T-helper 2 cell treated with Interferon-gamma antibody and Interleukin-4, amounts not matched to agents 100 ng/mL and 5 ng/mL, for 36 hours (primary cell): ENCODE measurements at regions not wholly inside any gene's neighbourhood (a gene's known extent, or its start where the extent isn't known, plus 50 kb on each side); places are given as distances from the start of the nearest gene placed in this dataset.
"Not testable (repeated sequence)": the region's sequence is repeated elsewhere in the genome, so short reads cannot be mapped to it uniquely, and the experiment has no call there.

Experiments
- intact Hi-C: fragments of 100-400 bp; cut with micrococcal nuclease; formaldehyde crosslinking; loops from one replicate; pipeline ENCODE4 v1.15.1; 2023

- intact Hi-C loops = no loop called here
Measured at GRCh38 chr2:122300758-122301157, 545.3 kb downstream of the TSN start.

DNA sequence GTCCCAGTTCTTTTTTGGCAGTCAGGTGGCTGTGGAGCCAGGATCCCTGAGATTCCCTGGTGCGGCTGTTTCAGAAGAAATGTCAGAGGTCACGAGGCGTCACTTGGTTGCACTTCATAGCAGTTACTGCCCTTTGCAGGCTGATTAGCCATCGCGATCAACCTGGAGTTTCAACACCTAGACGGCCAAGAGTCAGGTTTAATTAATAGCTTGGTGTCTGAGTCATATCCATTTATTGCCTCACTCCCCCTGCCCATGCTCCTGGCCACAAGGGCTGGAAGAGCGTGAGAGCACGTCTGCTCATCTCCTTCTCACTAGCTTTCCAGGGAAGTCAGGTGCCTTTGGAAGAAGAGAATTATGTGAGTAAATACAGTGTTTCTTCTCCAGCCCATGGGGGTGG lies 552.3 kb downstream of the TSN start:
- intact Hi-C loops = no loop called here

DNA sequence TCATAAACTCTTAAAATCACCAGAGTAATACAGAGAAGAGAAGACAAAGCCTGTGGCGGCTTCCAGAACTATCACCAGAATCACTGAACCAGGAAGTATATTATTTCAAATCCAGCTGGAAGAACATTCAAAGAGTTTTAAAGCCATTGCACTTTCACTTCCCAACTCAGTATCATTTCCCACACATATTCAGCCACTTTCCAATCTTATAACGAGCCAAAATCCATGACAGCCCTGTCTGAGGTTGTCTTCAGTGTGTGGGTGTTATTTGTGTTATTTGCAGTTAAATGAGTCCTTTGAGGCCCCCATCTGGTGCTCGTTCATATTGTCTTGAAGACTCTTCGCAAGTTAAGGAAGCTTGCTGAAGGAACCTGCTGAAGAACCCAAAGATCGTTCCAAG lies 559.9 kb downstream of the TSN start:
- intact Hi-C loops = no loop called here

DNA sequence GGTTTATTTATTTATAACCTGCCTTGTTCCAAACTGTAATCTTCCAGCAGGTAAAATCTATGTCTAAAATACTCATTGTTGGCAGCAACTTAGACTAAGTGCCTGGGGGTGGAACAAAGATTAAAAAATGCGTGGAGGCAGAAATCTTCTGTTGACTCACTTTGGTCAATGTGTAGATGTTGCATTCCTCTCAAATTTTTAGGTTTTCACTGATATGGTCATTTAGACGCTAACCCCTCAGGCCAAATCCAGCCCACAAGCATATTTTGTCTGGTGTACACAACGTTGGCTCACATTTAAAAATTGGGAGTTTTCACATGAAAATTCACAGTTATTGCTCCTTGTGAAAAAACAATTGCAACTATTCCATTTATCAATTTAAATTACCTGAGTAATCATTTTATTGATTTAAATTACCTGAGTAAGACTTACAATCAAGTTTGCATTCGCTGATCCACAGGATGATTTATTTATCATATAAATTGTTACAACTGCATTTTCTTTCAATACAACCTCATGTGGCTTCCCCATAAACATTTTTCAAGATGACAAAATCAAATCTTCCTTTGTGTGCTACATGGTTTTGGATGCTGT lies 564.2 kb downstream of the TSN start:
- intact Hi-C loops = no loop called here

DNA sequence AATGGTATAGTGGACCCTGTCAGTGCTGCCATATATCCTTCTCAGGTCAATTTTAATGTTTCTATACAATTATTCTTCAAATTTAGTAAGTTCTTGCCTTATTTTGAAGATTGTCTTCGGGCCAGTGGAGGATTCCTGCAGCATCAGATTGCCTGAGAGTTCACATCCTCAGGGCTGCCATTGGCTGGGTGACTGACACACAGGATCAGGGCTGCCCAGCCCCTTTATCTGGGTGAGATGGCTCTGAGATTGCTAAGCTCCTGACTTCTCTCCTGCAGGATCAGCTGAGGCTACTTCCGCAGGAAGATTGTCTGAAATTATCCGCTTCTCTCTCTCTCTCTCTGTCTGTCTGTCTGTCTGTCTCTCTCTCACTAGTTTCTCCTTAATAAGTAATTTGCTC lies 567.4 kb downstream of the TSN start:
- intact Hi-C loops = no loop called here

DNA sequence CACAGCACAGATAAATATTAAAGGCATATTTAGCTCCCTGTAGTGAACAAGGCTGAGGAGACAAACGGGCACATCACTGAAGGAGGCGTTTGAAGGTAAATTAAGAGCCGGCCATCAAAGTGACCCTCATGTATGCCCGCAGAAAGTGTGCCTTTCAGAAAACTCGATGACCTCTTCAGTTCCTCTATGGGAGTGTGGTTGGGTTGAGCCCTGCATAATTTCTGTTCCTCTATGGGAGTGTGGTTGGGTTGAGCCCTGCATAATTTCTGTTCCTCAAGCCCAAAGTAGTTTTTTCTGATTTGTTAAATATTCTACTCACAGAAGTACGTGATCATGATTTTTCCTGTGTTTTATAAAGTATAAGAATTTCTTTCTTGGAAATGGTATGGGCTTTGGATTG lies 568.5 kb downstream of the TSN start:
- intact Hi-C loops = no loop called here

GRCh38 chr2:122326471-122326870 lies 571.0 kb downstream of the TSN start:
- intact Hi-C loops = no loop called here

GRCh38 chr2:122328816-122329215 lies 573.4 kb downstream of the TSN start:
- intact Hi-C loops = no loop called here

GRCh38 chr2:122329278-122329677 lies 573.8 kb downstream of the TSN start:
- intact Hi-C loops = no loop called here

DNA sequence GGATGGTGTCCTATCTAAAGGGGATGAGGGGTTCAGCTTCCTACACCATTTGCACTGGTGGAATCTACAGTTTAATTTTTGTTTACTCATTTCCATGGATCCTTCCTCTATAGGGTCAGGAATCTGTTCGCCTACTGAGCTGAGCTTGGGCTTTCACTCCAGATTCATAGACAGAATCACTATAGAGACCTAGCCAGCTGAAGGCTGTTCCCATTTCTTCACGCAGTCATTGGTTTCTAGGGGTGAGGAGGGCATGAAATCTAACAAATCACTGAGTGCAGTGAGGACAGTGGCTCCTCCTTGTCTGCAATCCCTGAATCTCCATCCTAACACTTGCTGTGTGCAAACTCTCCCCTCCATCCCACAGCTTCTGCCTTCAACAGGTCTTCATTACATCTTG lies 578.5 kb downstream of the TSN start:
- intact Hi-C loops = no loop called here

- intact Hi-C loops = no loop called here
Measured at GRCh38 chr2:122338000-122338399, 582.5 kb downstream of the TSN start.

GRCh38 chr2:122340246-122340645 lies 584.8 kb downstream of the TSN start:
- intact Hi-C loops = no loop called here

- intact Hi-C loops = no loop called here
Measured at GRCh38 chr2:122341007-122341406, 585.6 kb downstream of the TSN start.

DNA sequence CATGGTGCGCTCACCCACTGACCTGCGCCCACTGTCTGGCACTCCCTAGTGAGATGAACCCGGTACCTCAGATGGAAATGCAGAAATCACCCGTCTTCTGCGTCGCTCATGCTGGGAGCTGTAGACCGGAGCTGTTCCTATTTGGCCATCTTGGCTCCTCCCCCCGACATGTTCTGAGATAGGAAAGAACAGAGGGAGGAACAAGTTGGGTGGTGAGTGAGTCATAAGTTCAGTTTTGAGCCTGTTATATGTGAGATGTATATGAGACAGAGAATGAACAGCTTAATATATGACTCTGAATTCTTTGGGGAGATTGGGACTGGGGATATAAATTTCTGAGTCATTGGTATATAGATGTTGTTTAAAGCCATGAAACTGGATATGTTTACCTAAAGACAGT lies 596.7 kb downstream of the TSN start:
- intact Hi-C loops = not testable (repeated sequence)

GRCh38 chr2:122357998-122358397 lies 602.5 kb downstream of the TSN start:
- intact Hi-C loops = no loop called here

DNA sequence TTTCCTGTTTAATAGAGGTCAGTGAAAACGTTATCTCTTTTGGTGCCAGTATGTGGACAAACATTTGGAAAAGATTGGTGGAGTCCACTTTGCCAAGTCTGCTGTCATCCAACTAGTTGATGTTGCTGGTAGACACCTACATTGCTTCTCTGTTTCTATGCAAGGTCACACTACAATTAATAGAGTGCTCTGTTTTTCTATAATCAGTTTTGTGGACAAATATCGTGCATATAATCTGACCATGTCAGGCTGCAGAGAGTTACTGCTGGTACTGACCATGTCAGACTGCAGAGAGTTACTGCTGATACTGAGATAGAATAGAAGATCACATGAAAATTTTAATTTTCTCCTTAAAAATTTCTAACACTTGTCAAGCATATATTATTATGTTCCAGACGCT lies 603.3 kb downstream of the TSN start:
- intact Hi-C loops = no loop called here

DNA sequence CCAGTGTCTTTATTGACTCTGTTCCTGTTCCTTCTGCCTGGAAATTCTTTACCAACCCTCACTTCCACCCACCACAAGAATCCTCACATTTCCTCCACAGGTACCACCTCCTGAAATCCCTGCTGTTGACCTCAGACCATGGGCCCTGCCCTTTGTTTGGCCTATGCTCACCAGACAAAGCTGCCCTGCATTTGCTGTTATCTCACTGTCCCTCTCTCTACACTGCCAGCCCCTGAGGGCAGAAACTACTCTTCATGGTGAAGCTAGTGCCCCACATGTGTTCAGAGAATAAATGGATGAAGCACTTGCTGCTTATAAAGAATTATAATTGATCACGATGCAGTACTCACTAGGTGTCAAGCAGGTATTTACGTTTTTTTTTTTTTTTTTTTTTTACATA lies 608.4 kb downstream of the TSN start:
- intact Hi-C loops = no loop called here

- intact Hi-C loops = no loop called here
Measured at GRCh38 chr2:122366427-122366826, 611.0 kb downstream of the TSN start.

GRCh38 chr2:122366969-122367645 lies 611.7 kb downstream of the TSN start:
- intact Hi-C loops = no loop called here

GRCh38 chr2:122367646-122368010 lies 612.2 kb downstream of the TSN start:
- intact Hi-C loops = no loop called here

DNA sequence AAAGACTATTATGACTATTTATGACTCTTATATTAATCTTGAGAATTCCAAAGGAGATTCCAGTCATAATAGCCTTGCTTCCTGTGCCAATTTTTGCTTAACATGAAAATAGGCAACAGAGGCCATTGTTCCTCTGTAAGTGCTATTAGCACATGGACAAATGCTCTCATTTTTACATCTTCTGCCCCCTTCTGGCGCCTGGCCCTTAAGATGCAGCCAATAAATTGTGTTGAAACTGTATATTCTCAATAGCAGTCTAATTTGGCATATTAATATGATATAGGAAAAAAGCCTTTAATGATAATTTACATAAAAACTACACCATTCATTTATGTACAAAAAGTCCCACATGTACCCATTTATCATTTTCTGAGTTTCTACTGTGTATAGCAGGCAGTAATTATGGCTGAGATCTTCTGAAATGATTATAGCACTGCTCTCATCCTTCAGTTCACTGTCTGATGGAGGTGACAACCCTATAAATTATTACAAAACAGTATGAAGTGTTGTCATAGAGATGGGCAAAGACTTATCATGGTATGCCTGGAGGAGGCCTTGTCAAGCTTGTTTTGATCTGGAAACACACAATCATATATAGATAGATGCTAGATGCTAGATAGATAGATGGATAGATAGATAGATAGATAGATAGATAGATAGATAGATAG lies 613.3 kb downstream of the TSN start:
- intact Hi-C loops = no loop called here

DNA sequence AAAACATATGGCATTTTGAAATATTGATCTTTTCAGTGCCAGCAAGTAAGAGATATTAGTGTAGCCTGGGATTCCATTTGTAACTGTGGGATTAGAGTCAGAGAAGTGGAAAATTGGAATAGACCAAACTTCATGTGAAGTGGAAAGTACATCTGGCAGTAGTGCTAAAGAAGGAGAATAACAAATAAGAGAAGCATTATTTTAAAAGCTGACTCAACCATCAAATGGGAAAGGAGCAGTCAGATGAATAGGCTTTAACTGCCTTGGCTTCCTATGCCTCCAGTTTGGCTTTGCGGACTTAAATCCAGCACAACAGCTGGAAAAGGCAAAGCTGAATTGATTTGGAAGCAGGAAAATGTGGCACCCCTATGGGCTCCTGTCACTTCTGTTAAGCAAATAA lies 623.1 kb downstream of the TSN start:
- intact Hi-C loops = no loop called here

DNA sequence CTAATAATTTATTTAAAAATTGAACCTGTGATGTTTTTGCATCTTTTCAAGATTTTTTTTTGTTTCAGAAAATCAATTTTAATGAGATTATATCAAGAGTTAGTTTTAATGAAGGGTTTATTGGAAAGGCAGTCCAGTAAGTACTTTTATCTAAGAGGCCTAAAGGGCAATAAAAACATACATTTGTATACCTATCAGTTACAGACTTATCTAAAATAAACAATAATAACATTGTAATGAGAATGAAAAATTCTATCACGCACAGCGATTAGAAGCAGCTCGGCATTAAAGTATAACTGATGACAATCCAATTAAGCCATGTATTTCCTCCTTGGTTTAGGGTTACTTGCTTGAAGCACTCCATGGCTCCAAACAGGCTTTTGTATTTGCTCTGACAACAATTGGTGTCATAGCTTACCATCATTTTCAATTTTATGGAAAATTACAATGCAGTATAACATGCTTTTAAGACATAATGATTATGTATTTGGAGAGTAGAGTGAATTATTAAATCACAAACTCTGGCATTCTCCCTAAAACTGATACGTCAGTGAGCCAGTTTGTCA lies 629.4 kb downstream of the TSN start:
- intact Hi-C loops = no loop called here
